H1 (cell line): ENCODE measurements at regions not wholly inside any gene's neighbourhood (a gene's known extent, or its start where the extent isn't known, plus 50 kb on each side); places are given as distances from the start of the nearest gene placed in this dataset.

Experiments used
- ASH2L ChIP-seq: fragments of 200-600, 300-600 bp; sonication (generic); IDR thresholded peaks from one replicate; pipeline ENCODE4 v1.7.1; 2017; ENCODE audit warnings: low read length
- CHD2 ChIP-seq: IDR thresholded peaks from 2 replicates; pipeline ENCODE4 v1.6.1; 2012; ENCODE audit warnings: low read length, improper control_type of control experiment
- CTCF ChIP-seq, 3 experiments: IDR thresholded peaks; 1 replicate in 2 of 3; 2 replicates in 1 of 3; pipeline versions ENCODE4 v1.5.1 to v1.6.1; 2011; ENCODE audit warnings: low read length in 3 of 3, mild to moderate bottlenecking in 3 of 3, inconsistent platforms in 2 of 3, low read depth in 1 of 3, moderate library complexity in 1 of 3; ENCODE audit not compliant: insufficient read depth in 1 of 3; ENCODE audit errors: control extremely low read depth in 1 of 3
- KDM1A ChIP-seq: fragments of 200-600, 300-600 bp; sonication (generic); IDR thresholded peaks from 2 replicates; pipeline ENCODE4 v1.7.1; 2016; ENCODE audit warnings: mild to moderate bottlenecking, low read length, borderline replicate concordance
- KDM5A ChIP-seq: fragments of 200-600 bp; IDR thresholded peaks from 2 replicates; pipeline ENCODE4 v1.7.1; 2012; ENCODE audit warnings: mild to moderate bottlenecking, low read length, inconsistent platforms, mixed read lengths
- POLR2A ChIP-seq, 2 experiments: IDR thresholded peaks; 1 replicate in 1 of 2; 2 replicates in 1 of 2; pipeline ENCODE4 v1.6.1; 2011; ENCODE audit warnings: low read depth in 2 of 2, low read length in 2 of 2, mild to moderate bottlenecking in 2 of 2; ENCODE audit errors: control extremely low read depth in 1 of 2
- POU5F1 ChIP-seq: IDR thresholded peaks from 2 replicates; pipeline ENCODE4 v1.6.1; 2011; ENCODE audit warnings: low read depth, mild to moderate bottlenecking, low read length, moderate library complexity
- RBBP5 ChIP-seq: IDR thresholded peaks from 2 replicates; pipeline ENCODE4 v1.7.1; 2012; ENCODE audit warnings: low read depth, mild to moderate bottlenecking, inconsistent platforms, low read length, moderate library complexity, borderline replicate concordance
- SUZ12 ChIP-seq: fragments of 200-600 bp; sonication (generic); IDR thresholded peaks from 2 replicates; pipeline ENCODE4 v1.6.1; 2012; ENCODE audit warnings: mild to moderate bottlenecking, inconsistent platforms, low read length, moderate library complexity, mixed read lengths
- ZNF274 ChIP-seq: IDR thresholded peaks from 2 replicates; pipeline ENCODE4 v1.7.0; 2012; ENCODE audit warnings: low read length, borderline replicate concordance; ENCODE audit errors: extremely low read depth

- TF ChIP-seq CTCF (IDR thresholded peaks at IDR 0.05; ENCODE audit: control extremely low read depth in 1 of 3, insufficient read depth in 1 of 3, low read depth in 1 of 3, low read length in 3 of 3) (no peak), CHD2 (no peak), RBBP5 (no peak), ZNF274 (no peak), POLR2A (IDR thresholded peaks at IDR 0.05; ENCODE audit: control extremely low read depth in 1 of 2, low read depth in 2 of 2, low read length in 2 of 2) (no peak), ASH2L (no peak), SUZ12 (no peak), KDM5A (no peak), KDM1A (no peak), POU5F1 (no peak)
- TF ChIP-seq, all 59 proteins: peak for 0
Measured at GRCh38 chr15:37773111-37773860, 161.2 kb upstream of the TMCO5A start (continued).
